NCI-H345 treated with DMSO at 0.1 percent for 48 hours (cell line): ENCODE measurements at regions not wholly inside any gene's neighbourhood (a gene's known extent, or its start where the extent isn't known, plus 50 kb on each side); places are given as distances from the start of the nearest gene placed in this dataset.
"Not testable (repeated sequence)": the region's sequence is repeated elsewhere in the genome, so short reads cannot be mapped to it uniquely, and the experiment has no call there.

Source experiments
- DNase-seq: peaks from one replicate; lab custom pipeline; 2025; ENCODE audit not compliant: unreplicated experiment; lab: John Stamatoyannopoulos, UW

DNA sequence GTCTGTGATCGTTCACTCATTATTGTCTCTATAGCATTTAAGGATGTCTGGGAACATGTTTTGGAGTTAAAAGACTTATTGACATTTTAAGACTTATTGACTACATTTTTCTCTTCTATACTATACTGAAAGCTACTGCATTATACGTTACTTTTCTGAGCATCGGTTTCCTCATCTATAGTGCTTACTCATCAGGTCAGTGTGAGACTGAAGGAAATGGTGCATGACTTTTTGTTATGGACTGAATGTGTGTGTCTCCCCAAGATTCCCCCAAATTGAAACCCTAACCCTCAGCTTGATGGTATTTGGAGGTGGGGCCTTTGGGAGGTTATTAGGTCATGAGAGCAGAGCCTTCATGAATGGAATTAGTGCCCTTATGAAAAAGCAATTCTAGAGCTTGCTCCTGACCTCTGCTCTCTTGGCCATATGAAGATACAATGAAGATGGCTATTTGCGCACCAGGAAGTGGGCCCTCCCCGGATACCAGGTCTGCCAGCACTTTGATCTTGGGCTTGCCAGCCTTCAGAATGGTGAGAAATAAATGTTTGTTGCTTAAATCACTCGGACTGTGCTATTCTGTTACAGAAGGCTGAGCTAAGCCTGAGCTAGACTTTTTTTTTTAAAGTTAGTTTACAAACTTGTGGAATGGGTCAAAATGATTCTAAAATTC lies 243.7 kb upstream of the RREB1 start:
- DNase-seq: no peak

DNA sequence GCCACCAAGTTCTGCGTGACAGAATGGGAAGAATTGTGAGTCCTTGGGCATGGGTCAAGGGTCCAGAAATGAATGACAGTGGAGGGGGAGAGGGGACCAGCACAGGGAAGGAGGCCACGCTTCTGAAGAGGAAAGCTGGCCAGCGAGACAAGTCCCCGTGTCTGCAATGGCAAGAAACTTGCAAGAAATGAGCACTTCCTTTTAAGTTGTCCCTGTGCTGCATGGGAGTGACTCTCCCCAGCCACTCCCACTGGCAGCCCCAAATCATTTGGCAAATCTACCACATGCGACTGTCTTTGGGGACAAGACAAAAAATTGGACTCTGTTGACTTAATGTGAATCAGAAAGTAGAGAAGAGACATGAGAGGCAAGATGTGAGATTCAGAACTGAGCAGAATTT lies 242.2 kb upstream of the RREB1 start:
- DNase-seq: no peak

DNA sequence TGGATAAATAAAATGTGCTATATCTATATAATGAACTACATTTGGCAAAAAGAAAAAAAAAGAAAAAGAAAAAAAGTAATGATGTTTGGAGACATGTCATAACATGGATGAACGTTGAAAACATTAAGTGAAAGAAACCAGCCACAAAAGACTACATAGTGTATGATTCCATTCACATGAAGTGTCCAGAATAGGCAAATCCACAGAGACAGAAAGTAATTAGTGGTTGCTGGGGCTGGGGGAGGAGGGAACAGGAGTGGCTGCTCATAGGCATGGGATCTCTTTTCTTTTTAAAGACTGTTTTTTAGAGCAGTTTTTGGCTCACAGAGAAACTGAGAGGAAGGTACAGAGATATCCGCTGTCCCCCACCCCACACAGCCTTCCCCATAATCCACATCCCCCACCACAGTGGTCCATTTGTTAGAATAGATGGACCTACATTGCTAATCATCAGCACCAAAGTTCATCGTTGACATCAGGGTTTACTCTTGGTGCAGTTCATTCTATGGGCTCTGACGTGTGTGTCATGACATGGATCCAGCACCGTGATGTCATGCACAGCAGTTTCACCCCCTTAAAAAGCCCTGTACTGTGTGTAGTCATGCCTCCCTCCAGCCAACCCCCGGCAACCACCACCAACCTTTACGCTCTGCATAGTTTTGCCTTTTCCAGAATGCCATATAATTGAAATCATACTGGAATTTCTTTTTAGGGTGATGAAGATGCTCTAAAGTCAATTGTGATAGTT lies 240.9 kb upstream of the RREB1 start:
- no peak for DNase-seq

DNA sequence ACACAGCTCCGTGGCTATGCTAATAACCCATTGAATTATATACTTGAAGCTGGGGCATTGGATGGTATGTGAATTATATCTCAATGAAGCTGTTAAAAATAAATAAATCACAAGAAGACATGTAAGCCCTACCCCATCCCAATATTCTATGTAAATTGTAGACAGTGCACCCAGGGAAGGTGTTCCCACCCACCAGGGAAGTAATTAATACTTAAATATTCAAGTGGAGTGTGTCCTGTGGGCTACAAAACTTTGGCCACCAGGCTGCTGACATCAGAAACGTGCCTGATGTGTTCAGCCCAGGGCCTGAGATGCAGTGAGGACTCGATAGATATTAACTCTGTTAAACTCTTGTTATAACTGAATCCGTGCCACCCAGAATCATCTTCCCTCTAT lies 240.4 kb upstream of the RREB1 start:
- DNase-seq: no peak

DNA sequence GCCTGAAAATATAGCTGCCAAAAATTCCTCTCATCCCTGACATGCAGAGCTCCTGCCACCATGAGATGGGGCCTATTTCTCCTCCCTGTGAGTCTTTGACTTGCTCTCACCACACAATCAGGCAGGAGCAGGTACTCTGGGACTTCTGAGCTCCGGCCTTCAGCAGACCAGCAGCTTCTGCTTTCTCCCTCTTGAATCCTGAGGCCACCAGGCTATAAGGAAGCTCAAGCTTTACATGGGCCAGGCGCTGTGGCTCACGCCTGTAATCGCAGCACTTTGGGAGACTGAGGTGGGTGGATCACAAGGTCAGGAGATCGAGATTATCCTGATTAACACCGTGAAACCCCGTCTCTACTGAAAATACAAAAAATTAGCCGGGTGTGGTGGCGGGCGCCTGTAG lies 238.7 kb upstream of the RREB1 start:
- no peak for DNase-seq

DNA sequence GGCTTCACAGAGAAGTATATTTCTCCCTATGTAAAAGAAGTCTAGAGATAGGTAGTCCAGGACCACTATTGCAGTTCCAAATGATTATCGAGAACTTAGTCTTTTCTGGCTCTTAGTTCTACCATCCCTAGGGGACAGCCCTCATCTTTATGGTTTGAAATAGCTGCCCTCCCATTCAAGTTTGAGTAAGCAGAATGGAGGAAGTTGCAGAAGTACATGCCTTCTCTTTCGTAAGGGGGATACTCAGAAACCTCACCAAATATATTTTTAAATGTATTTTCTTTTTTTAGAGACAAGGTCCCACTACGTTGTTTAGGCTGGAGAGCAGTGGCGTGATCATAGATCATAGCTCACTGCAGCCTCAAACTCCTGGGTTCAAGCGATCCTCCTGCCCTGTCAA lies 236.8 kb upstream of the RREB1 start:
- DNase-seq: no peak

DNA sequence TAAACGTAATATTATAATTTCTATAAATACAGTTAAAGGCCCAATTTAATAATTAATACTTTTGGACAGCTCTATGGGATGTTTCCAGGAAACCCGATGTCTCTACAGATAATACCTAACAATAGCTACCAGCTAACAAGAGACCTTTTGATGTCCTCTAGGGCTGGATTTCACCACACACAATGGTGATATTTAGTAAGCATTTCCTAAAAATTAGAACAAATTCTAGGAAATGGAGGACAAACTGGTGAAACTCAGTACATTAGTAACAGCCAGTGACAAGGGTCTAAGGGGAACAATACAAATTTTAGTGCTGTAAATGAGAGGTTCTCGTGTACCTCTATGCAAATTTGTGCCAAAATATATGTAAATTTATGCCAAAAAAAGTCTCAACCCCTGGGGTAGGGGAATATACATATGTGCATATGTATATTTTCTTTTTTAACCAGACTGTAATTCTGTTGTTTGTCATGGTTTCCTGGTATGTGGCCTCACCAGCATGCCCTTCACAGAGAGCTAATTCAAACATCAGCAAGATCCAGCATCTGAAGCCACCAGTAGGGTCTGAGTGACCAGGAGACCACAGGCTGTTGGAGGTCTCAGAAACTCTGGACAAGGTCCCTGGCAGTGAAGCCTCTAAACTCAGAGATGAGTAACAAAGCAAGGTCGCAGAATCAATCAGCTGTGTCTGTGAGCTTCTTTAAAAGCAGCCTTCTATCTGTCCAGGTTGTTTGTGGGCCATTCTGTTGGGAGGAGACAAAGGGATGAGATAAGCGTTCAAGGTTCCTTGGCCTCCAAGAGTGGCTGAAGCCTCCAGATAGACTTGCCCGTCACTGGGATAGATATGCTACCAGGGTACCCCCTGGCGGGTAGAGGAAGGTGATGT lies 235.1 kb upstream of the RREB1 start:
- no peak for DNase-seq

DNA sequence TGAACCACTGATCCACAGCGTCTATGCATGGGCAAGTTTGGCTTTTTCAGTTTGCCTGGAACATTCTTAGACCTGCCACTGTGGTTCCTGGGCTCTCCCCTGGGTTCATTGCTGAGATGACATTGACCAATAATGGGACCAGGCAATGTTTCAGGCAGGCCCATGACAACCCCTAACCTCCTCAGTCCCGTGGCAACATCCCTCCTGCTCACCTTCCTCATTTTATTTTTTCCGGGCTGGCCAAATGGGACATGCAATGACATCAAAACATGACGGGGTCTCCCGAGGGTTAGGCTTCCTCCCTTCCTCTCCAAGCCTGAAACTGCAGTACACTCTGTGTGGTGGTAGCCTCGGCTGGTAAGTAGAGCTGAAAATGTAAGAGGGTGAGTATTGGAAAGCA lies 234.0 kb upstream of the RREB1 start:
- DNase-seq: no peak

DNA sequence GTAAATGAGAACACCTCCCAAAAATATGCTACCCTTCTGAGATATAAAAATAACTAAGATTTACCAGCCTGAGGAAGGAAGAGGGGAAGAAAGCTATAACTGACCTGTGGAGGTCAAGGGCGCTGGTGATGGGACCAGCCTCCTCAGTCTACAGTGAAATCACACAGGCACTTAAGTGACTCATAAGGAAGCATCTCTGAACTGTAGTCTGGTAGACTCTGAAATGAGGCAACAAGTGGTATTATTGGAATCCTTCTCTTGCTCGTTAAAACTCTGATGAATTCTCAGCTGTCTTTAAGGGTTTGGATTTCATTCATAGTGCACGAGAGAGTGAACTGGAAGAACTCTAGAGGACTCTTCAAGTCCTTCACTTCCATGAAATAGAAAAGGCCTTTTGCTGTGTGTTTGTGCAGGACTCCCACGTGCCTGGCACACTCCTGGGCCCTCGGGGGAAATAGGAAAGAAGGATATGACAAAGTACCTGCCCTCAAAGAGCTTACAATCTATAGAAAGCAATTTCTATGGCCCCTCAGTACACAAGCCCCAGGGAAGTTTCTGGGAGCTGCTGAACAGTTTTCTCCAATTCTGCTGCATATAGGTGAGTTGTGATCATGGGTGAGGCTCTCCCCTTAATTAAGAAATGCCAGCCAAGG lies 231.8 kb upstream of the RREB1 start:
- DNase-seq: no peak

DNA sequence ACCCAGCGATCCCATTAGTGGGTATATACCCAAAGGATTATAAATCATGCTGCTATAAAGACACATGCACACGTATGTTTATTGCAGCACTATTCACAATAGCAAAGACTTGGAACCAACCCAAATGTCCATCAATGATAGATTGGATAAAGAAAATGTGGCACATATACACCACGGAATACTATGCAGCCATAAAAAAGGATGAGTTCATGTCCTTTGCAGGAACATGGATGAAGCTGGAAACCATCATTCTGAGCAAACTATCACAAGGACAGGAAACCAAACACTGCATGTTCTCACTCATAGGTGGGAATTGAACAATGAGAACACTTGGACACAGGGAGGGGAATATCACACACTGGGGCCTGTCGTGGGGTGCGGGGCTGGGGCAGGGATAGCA lies 230.0 kb upstream of the RREB1 start:
- DNase-seq: not testable (repeated sequence)

DNA sequence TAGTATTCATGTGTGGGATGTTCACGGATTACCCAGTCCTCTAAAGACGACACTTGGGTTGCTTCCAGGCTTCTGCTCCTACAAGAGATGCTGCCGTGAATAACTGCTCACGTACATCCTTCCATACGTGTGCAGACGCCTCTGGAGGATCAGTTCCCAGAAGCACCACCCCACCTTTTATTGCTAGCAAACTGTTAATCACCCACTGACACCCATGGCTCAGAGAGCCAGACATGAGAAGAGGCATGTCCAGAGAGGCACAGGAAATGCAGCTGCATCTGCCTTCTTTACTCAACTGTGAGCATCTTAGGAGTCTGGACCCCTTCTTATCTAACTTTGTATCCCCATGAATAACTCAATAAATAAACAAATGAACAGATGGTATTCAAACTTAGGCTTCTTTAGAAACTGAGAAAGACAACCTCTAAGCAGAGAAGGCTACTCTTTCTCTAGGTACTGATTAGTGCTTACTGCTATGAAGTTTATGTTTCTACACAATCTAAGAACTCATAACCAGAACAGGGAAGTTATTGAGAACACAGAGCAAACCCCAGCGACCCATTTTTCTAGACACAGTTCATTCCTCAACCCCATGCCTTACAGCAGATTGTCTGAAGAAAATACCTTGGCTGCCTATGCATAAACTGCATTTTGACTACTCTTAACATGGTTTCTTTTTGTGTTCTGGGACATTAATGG lies 228.7 kb upstream of the RREB1 start:
- DNase-seq: no peak

DNA sequence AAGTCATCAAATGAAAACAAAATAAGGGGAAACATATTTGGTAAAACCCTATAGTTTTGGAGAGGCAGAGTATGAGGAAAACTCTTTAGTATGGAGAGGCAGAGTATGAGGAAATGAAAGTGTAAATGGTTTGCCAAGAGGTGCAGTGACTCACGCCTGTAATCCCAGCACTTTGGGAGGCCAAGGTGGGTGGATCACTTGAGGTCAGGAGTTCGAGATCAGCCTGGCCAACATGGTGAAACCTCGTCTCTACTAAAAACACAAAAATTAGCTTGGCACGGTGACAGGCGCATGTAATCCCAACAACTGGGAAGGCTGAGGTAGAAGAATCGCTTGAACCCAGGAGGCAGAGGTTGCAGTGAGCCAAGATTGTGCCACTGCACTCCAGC lies 228.2 kb upstream of the RREB1 start:
- not testable (repeated sequence) for DNase-seq

DNA sequence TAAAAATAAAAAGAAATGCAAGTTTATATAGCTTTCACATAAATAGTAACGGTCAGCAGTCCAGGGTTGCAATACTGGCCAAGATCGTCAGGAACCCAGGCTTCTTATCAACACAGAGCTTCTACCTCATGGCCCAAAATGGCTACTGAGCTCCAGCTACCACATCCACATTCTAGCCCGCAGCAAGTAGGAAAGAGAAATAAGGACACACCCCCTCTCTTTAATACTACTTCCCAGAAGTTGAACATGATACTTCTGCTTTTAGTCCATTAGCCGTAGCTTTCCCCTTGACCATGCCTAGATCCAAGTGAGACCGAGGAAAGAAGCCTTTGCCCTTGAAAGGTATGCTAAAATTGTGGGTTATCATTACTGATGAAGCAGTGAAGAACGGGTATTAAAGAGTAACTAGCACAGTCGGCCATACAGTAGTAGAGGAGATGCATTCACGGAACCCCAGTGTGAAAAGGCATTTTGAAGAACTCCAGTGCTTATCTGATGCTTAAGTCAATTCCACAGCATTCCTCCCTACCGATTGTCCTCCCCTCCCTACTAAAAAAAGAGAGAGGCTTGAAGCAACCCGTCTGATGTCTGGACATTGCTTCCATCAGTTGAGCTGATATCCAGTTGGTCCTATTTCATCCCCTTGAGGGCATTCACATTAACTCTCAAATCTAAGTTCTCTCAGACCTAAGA lies 226.9 kb upstream of the RREB1 start:
- no peak for DNase-seq

DNA sequence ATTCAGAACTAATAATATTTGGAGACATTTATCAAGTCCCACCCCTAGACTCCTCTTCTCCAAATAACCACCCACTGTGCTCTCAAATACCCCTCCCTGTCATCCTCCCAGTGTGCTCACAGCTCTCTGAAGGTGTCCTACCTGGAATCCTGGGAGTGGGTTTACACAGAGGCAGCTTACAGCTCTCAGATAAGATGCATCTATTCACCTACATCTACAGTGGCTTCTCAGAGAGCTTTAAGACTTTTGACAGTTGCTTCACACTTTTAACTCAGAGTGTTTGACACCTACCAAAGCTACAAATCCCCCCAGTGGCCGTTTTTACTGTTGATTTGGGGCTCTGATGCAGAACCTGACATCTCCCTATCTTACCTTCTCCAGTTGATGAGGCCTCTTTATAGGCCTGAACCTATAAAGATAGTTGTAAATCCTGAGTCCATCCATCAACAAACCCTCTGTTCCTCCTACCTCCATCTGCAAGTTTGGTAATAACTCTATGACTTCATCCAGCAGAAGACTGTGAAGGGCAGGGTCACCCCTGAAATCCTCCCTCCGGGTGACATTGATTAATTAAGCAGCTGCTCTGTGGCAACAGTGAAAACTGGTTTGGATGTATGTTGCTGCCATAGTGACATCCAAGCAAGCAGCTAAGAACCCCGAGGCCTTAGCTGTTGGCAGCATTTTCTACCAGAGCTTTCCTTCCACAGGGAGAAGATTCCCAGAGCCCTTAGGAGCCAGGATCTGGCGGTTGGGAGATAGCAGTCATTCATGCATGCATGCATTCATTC lies 226.1 kb upstream of the RREB1 start:
- no peak for DNase-seq

DNA sequence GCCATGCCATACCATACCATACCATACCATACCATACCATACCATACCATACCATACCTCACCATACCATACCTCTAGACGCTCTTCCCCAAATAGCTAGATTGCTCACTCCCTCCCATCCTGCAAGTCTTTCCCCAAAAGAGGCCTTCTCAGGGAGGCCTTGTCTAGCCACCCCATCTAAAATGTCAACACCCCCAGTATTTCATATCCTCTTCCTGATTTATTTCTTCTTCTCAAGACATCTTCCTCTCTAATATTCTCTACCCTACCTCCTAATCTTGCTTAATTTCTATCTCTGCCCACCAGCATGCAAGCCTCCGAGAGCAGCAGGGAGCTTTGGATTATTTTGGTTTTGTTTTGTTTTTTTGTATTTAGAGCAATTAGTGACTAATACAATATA lies 225.2 kb upstream of the RREB1 start:
- no peak for DNase-seq

DNA sequence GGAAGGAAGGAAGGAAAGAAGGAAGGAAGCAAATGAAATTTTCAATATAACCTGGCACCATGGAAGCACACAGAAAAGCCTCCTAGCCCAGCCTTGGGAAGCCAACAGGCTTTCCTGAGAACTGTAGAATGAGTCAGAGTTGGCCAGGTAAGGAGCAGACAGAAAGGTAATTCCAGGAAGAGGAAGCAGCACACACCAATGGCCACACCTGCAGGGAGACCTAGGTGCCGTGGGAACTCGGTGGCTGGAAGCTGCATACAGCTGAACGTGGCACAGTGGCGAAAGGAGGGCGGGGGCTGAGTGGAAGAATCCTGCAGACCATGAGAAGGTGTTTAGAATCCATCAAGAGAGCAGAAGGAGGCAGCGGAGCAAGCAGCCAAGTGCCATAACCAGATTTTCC lies 224.8 kb upstream of the RREB1 start:
- no peak for DNase-seq

DNA sequence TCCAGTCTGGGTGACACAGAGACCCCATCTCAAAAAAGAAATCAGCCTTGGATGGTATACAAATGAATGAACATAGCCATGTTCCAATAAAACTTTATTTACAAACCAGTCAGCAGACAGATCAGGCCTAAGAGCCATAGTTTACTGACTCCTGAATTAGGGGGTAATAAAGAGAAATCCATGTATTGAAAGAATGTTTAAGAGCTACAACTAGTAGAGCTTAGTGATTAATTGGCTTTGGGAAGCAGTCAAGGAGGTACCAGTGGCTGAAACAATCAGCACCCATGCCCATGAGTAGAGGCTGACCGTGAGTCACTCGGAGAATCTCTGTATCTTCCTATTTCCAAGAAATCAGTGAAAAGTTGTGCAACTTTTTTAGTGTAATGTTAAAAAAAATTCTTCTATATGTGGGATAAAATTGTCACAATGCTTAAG lies 223.6 kb upstream of the RREB1 start:
- no peak for DNase-seq

DNA sequence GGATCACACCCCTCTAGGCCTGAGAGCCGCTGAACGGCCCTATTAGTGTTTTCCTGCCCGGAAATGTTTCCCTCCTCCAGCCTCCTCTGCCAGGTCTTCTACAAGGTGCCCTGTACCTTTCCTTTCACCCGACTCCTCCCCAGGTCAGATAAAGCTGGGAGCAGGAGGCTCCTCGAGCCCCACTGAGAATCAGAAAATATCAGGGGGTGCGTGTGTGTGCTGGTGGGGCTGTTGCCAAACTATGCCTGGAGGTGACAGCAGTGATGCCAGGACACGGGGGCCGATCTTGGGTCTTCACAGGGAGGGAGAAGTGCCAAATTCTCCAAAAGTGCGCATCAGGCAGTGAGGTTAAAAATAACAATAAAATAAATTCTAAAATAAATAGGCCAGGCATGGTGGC lies 222.8 kb upstream of the RREB1 start:
- no peak for DNase-seq

DNA sequence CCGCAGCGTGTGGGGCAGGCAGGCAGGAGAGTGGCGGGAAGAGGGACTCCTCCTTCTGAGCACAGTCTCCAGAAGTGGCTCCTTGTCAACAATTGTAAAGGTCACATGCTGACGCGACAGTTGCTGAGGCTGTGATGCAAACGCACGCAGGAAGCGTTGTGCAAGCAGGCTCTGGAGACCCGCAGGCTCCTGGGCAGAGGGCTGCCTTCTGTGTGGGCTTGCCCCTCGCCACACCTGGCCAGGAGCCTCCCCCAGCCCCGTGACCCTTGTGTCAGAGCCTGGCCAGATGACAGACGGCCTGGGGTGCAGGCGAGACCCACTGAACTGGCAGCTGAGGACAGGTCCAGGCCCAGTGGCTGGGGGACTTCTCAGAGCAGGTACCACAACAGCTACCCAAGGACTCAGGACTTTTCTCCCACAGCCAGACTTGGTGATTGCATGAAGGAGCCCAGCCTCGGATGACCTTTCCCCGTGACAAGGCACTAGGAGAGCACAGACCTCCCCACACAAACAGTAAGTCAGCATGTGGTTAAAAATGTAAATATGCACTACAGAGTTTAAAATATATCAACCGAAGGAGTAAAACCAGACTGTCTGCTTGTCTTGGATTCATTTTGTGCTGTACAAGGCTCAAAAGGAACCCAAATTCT lies 222.1 kb upstream of the RREB1 start:
- DNase-seq: no peak
